GM23338 (cell line): ENCODE measurements at regions not wholly inside any gene's neighbourhood (a gene's known extent, or its start where the extent isn't known, plus 50 kb on each side); places are given as distances from the start of the nearest gene placed in this dataset.

Experiments
- ATAC-seq: fragments of 200-7000 bp; cut with Tn5 transposase; 3 replicates; pipeline ENCODE4 v1.9.1; 2020
- DNase-seq: peaks from one replicate; pipeline ENCODE4 v3.0.0-alpha.2; 2015; ENCODE audit warnings: low spot score
- H2AFZ ChIP-seq: fragments of 200-600 bp; sonication (generic); 2 replicates; pipeline ENCODE4 v1.8.0; 2016; ENCODE audit warnings: antibody characterized with exemption, mild to moderate bottlenecking, moderate library complexity
- H3F3A ChIP-seq: fragments of 200-600 bp; sonication (generic); replicated peaks from 2 replicates; pipeline ENCODE4 v1.8.0; 2017; ENCODE audit warnings: antibody characterized with exemption, mixed run types, low read depth
- H3K27ac ChIP-seq: fragments of 200-600 bp; sonication (generic); 2 replicates; pipeline ENCODE4 v1.6.1; 2016; ENCODE audit warnings: low read depth
- H3K27me3 ChIP-seq: fragments of 200-600 bp; sonication (generic); 2 replicates; pipeline ENCODE4 v1.8.0; 2016; ENCODE audit warnings: mild to moderate bottlenecking, mixed run types, moderate library complexity; ENCODE audit not compliant: insufficient read depth
- H3K36me3 ChIP-seq: fragments of 200-600 bp; sonication (generic); 2 replicates; pipeline ENCODE4 v1.8.0; 2016; ENCODE audit warnings: mild to moderate bottlenecking; ENCODE audit not compliant: insufficient read depth
- H3K4me1 ChIP-seq: fragments of 200-600 bp; sonication (generic); 2 replicates; pipeline ENCODE4 v1.8.0; 2016; ENCODE audit warnings: mild to moderate bottlenecking, moderate library complexity; ENCODE audit not compliant: insufficient read depth
- H3K4me2 ChIP-seq: fragments of 200-600 bp; sonication (generic); 2 replicates; pipeline ENCODE4 v1.7.1; 2017; ENCODE audit warnings: mixed run types
- H3K4me3 ChIP-seq: fragments of 200-600 bp; sonication (generic); 2 replicates; pipeline ENCODE4 v1.6.1; 2016; ENCODE audit warnings: mixed run types
- H3K79me2 ChIP-seq: fragments of 200-600 bp; sonication (generic); replicated peaks from 2 replicates; pipeline ENCODE4 v1.8.0; 2017; ENCODE audit warnings: mild to moderate bottlenecking; ENCODE audit not compliant: insufficient read depth
- H3K9me2 ChIP-seq: fragments of 200-600 bp; sonication (generic); 2 replicates; pipeline ENCODE4 v1.8.0; 2017; ENCODE audit not compliant: insufficient read depth
- H4K20me1 ChIP-seq: fragments of 200-600 bp; sonication (generic); replicated peaks from 2 replicates; pipeline ENCODE4 v1.8.0; 2017; ENCODE audit warnings: mild to moderate bottlenecking; ENCODE audit not compliant: insufficient read depth
- H3K27ac Mint-ChIP-seq: 2 replicates; pipeline ENCODE4 v1.8.0; 2020; ENCODE audit warnings: inconsistent platforms, mild to moderate bottlenecking, moderate library complexity, mixed read lengths
- H3K27me3 Mint-ChIP-seq: 3 replicates; pipeline ENCODE4 v1.8.0; 2022; ENCODE audit warnings: low read depth, mild to moderate bottlenecking, moderate library complexity, mixed read lengths, inconsistent platforms; ENCODE audit not compliant: insufficient read depth, poor library complexity
- H3K36me3 Mint-ChIP-seq: 3 replicates; pipeline ENCODE4 v1.8.0; 2021; ENCODE audit warnings: low read depth, mild to moderate bottlenecking, inconsistent platforms, moderate library complexity, mixed read lengths
- H3K4me1 Mint-ChIP-seq: 3 replicates; pipeline ENCODE4 v1.8.0; 2020; ENCODE audit warnings: mild to moderate bottlenecking, inconsistent platforms, mixed read lengths
- H3K4me3 Mint-ChIP-seq: 3 replicates; pipeline ENCODE4 v1.8.0; 2021; ENCODE audit warnings: moderate library complexity, mild to moderate bottlenecking, inconsistent platforms, mixed read lengths
- H3K9me3 Mint-ChIP-seq: 3 replicates; pipeline ENCODE4 v1.8.0; 2020; ENCODE audit warnings: moderate library complexity, mild to moderate bottlenecking, inconsistent platforms, mixed read lengths
- CREB1 ChIP-seq: fragments of 250-450 bp; sonication (Bioruptor Pico); IDR thresholded peaks from 2 replicates; pipeline ENCODE4 v1.5.0; 2020; ENCODE audit warnings: low read depth, mild to moderate bottlenecking, moderate library complexity
- EZH2phosphoT487 ChIP-seq: fragments of 200-600 bp; sonication (generic); IDR thresholded peaks from one replicate; pipeline ENCODE4 v1.8.1; 2018; ENCODE audit warnings: antibody characterized with exemption; ENCODE audit not compliant: unreplicated experiment
- STAT1 ChIP-seq: IDR thresholded peaks from one replicate; pipeline ENCODE4 v1.6.1; 2016; ENCODE audit warnings: antibody characterized with exemption; ENCODE audit not compliant: unreplicated experiment
- ZNF114 ChIP-seq: fragments of 250-450 bp; sonication (Bioruptor Pico); IDR thresholded peaks from 2 replicates; pipeline ENCODE4 v1.5.0; 2020; ENCODE audit warnings: mild to moderate bottlenecking, moderate library complexity
- ZNF331 ChIP-seq: fragments of 250-450 bp; sonication (Bioruptor Pico); IDR thresholded peaks from 2 replicates; pipeline ENCODE4 v1.5.0; 2020; ENCODE audit warnings: low read depth, mild to moderate bottlenecking, moderate library complexity
- TF ChIP-seq, protein P1 (sequence below): fragments of 250-450 bp; sonication (Bioruptor Pico); IDR thresholded peaks from 2 replicates; pipeline ENCODE4 v1.5.0; 2020; ENCODE audit warnings: mild to moderate bottlenecking, moderate library complexity
- TF ChIP-seq, protein P2 (sequence below): IDR thresholded peaks from 2 replicates; pipeline ENCODE4 v1.6.1; 2016; ENCODE audit warnings: antibody characterized with exemption
- TF ChIP-seq, protein P3 (sequence below): IDR thresholded peaks from one replicate; pipeline ENCODE4 v1.6.1; 2018; ENCODE audit warnings: antibody characterized with exemption; ENCODE audit not compliant: unreplicated experiment

DNA sequence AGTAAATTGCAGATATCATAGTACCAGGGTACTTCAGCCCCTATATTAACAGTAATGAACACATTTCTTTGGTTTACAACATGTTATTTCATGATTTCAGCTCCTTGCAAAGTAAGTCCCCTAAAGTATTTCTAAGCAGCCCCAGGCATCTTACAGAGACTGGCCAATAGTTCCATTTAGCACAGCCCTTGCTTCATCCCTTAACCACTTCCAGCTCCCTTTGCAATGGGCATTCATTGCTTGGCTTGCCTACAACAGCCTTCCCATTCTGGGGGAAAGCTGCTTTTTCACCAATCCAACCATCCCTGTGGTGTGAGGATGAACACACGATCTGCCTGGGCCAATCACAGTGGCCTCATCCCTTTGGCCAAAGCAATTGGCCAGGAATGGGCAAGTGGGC is 67.2 kb upstream of the XCR1 start (continued):
- TF ChIP-seq, protein P1, sequence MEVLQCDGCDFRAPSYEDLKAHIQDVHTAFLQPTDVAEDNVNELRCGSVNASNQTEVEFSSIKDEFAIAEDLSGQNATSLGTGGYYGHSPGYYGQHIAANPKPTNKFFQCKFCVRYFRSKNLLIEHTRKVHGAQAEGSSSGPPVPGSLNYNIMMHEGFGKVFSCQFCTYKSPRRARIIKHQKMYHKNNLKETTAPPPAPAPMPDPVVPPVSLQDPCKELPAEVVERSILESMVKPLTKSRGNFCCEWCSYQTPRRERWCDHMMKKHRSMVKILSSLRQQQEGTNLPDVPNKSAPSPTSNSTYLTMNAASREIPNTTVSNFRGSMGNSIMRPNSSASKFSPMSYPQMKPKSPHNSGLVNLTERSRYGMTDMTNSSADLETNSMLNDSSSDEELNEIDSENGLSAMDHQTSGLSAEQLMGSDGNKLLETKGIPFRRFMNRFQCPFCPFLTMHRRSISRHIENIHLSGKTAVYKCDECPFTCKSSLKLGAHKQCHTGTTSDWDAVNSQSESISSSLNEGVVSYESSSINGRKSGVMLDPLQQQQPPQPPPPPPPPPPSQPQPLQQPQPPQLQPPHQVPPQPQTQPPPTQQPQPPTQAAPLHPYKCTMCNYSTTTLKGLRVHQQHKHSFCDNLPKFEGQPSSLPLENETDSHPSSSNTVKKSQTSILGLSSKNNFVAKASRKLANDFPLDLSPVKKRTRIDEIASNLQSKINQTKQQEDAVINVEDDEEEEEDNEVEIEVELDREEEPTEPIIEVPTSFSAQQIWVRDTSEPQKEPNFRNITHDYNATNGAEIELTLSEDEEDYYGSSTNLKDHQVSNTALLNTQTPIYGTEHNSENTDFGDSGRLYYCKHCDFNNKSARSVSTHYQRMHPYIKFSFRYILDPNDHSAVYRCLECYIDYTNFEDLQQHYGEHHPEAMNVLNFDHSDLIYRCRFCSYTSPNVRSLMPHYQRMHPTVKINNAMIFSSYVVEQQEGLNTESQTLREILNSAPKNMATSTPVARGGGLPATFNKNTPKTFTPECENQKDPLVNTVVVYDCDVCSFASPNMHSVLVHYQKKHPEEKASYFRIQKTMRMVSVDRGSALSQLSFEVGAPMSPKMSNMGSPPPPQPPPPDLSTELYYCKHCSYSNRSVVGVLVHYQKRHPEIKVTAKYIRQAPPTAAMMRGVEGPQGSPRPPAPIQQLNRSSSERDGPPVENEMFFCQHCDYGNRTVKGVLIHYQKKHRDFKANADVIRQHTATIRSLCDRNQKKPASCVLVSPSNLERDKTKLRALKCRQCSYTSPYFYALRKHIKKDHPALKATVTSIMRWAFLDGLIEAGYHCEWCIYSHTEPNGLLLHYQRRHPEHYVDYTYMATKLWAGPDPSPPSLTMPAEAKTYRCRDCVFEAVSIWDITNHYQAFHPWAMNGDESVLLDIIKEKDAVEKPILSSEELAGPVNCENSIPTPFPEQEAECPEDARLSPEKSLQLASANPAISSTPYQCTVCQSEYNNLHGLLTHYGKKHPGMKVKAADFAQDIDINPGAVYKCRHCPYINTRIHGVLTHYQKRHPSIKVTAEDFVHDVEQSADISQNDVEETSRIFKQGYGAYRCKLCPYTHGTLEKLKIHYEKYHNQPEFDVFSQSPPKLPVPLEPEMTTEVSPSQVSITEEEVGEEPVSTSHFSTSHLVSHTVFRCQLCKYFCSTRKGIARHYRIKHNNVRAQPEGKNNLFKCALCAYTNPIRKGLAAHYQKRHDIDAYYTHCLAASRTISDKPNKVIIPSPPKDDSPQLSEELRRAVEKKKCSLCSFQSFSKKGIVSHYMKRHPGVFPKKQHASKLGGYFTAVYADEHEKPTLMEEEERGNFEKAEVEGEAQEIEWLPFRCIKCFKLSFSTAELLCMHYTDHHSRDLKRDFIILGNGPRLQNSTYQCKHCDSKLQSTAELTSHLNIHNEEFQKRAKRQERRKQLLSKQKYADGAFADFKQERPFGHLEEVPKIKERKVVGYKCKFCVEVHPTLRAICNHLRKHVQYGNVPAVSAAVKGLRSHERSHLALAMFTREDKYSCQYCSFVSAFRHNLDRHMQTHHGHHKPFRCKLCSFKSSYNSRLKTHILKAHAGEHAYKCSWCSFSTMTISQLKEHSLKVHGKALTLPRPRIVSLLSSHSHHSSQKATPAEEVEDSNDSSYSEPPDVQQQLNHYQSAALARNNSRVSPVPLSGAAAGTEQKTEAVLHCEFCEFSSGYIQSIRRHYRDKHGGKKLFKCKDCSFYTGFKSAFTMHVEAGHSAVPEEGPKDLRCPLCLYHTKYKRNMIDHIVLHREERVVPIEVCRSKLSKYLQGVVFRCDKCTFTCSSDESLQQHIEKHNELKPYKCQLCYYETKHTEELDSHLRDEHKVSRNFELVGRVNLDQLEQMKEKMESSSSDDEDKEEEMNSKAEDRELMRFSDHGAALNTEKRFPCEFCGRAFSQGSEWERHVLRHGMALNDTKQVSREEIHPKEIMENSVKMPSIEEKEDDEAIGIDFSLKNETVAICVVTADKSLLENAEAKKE (CRISPR knock-in tag) = no peak
- TF ChIP-seq CREB1 (CRISPR knock-in tag) (no peak), ZNF114 (no peak), STAT1 (no peak), EZH2phosphoT487 (no peak)

DNA sequence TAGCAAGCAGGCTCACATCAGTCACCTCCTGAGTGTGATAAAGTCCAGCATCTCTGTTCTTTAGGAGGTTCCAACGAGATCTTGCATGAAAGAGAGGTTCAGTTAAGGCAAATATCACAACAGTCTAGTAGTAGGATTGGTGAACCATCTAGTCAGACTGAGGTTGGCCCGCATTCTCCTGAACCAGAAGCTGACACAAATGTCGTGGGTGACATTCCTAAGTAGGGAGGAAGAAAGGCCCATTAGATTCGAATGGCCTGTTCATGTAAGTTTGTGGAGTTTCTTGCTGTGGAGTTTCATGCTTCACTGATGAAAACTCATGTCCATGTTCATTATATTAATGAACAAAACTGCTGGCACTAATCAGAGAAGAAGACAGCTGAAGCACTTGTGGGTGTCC is 66.7 kb upstream of the XCR1 start:
- Mint-ChIP-seq H3K4me1 (no peaks in the 10 kb centered on the region), H3K36me3 (no peaks in the 10 kb centered on the region), H3K4me3 (no peak overlapping the region), H3K27me3 (peaks cover 9% of the 10 kb centered on the region), H3K9me3 (0 out of 3 replicates have a peak, but pooled peaks cover 9% of the 10 kb centered on the region), H3K27ac (no peak overlapping the region)
- no peaks in the 10 kb centered on the region for H4K20me1 ChIP-seq
- H3K27ac ChIP-seq = no peak overlapping the region
- no peak overlapping the region for H2AFZ ChIP-seq
- ATAC-seq = no peak
- H3K79me2 ChIP-seq = no peaks in the 10 kb centered on the region
- H3K36me3 ChIP-seq = no peaks in the 10 kb centered on the region
- DNase-seq = no peak
- H3K9me2 ChIP-seq = peaks cover 9% of the 10 kb centered on the region
- no peak overlapping the region for H3K4me3 ChIP-seq
- no peaks in the 10 kb centered on the region for H3F3A ChIP-seq
- no peaks in the 10 kb centered on the region for H3K27me3 ChIP-seq
- H3K4me1 ChIP-seq = no peaks in the 10 kb centered on the region
- no peak overlapping the region for H3K4me2 ChIP-seq
- TF ChIP-seq, protein P2, sequence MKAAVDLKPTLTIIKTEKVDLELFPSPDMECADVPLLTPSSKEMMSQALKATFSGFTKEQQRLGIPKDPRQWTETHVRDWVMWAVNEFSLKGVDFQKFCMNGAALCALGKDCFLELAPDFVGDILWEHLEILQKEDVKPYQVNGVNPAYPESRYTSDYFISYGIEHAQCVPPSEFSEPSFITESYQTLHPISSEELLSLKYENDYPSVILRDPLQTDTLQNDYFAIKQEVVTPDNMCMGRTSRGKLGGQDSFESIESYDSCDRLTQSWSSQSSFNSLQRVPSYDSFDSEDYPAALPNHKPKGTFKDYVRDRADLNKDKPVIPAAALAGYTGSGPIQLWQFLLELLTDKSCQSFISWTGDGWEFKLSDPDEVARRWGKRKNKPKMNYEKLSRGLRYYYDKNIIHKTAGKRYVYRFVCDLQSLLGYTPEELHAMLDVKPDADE = no peak
- TF ChIP-seq, protein P3, sequence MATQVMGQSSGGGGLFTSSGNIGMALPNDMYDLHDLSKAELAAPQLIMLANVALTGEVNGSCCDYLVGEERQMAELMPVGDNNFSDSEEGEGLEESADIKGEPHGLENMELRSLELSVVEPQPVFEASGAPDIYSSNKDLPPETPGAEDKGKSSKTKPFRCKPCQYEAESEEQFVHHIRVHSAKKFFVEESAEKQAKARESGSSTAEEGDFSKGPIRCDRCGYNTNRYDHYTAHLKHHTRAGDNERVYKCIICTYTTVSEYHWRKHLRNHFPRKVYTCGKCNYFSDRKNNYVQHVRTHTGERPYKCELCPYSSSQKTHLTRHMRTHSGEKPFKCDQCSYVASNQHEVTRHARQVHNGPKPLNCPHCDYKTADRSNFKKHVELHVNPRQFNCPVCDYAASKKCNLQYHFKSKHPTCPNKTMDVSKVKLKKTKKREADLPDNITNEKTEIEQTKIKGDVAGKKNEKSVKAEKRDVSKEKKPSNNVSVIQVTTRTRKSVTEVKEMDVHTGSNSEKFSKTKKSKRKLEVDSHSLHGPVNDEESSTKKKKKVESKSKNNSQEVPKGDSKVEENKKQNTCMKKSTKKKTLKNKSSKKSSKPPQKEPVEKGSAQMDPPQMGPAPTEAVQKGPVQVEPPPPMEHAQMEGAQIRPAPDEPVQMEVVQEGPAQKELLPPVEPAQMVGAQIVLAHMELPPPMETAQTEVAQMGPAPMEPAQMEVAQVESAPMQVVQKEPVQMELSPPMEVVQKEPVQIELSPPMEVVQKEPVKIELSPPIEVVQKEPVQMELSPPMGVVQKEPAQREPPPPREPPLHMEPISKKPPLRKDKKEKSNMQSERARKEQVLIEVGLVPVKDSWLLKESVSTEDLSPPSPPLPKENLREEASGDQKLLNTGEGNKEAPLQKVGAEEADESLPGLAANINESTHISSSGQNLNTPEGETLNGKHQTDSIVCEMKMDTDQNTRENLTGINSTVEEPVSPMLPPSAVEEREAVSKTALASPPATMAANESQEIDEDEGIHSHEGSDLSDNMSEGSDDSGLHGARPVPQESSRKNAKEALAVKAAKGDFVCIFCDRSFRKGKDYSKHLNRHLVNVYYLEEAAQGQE = no peak
- TF ChIP-seq ZNF331 (CRISPR knock-in tag) = no peak
